Putamen (tissue), 1 donor: ENCODE measurements at regions not wholly inside any gene's neighbourhood (a gene's known extent, or its start where the extent isn't known, plus 50 kb on each side); places are given as distances from the start of the nearest gene placed in this dataset.

ENCODE experiments used
- DNase-seq: peaks from one replicate; pipeline ENCODE4 v3.0.0-alpha.2; 2016; ENCODE audit warnings: low spot score

DNA sequence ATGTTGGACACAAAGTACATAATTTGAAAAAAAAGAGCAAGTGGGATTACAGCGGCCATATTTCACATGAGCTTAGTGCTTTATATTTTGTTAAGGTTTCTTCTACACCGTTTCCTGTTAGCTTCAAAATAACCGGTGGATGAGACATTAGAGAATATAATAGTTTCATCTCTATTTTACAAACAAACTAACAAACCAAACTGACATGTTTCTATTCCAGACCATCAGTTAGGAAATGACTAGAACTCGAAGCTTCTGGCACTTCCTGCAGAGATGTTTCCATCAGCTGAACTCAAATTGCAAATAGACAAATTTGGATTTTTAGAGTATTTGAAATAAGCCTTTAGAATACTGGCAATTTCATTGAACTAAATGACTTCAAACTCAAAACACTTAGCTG is 86.5 kb downstream of the MTRR start:
- no peak for DNase-seq

DNA sequence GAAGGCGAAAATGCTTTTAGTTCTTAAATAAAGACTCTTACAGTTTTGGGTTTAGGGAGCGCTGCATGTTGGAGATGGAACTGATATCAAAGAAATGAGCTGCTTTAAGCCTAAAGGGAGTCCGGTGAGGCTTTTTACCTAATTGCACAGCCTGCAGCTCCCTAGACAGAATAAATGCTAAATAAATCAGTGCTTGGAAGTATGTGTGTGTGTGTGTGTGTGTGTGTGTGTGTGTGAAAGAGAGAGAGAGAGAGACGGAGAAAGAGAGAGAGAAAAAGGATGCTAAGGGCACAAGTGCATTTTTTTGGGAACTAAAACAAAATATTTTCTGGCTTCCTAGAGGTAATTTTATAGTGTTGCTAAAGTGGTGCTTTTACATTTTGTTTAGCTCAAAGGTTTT is 88.4 kb downstream of the MTRR start:
- no peak for DNase-seq

DNA sequence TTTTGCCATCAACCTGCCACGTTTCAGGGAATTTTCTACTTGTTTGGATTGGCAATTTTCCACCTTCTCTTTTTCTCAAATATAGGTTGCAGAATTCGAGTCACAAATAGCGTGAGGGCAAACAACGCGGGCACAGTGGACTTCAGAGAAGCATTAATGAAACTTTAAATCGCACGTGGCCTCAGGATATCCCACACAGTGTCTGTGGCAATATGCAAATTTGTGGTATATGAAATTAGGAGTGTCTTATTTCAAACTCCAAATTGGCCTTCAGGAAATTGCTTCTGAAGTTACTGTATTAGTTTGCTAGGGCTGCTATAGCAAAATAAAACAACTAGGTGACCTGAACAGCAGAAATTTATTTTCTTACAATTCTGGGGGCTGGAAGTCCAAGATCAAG is 91.2 kb downstream of the MTRR start:
- no peak for DNase-seq

DNA sequence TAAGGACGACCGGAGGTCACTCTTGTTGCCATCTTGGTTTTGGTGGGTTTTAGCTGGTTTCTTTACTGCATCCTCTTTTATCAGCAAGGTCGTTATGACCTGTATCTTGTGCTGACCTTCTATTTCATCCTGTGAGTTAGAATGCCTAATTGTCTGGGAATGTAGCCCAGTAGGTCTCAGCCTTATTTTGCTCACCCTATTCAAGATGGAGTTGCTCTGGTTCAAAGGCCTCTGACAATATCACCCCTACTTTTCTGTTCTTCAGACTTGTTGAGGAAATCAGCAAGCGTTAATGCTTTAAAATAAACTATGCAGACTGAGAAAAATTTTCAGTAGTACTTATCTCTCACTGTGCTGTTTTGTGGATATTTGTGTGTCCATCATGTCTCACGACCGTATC is 92.6 kb downstream of the MTRR start:
- no peak for DNase-seq

DNA sequence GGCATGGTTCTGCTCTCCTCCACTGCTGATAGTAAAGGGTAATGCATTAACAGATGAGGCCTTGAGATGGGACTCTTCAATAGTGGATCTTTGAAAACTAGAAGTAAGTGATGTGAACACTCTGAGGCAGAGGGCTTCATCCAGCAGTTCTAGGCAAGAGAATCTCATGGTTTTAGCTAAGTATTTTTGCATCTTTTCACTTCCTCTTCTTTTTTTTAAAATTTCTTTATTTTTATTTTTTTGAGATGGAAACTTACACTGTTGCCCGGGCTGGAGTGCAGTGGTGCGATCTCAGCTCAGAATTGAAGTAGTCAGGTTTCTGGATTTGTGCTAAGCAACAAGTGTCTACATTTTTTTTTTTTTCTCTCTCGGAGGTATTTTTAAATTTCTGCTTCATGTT is 101.9 kb downstream of the MTRR start:
- no peak for DNase-seq

DNA sequence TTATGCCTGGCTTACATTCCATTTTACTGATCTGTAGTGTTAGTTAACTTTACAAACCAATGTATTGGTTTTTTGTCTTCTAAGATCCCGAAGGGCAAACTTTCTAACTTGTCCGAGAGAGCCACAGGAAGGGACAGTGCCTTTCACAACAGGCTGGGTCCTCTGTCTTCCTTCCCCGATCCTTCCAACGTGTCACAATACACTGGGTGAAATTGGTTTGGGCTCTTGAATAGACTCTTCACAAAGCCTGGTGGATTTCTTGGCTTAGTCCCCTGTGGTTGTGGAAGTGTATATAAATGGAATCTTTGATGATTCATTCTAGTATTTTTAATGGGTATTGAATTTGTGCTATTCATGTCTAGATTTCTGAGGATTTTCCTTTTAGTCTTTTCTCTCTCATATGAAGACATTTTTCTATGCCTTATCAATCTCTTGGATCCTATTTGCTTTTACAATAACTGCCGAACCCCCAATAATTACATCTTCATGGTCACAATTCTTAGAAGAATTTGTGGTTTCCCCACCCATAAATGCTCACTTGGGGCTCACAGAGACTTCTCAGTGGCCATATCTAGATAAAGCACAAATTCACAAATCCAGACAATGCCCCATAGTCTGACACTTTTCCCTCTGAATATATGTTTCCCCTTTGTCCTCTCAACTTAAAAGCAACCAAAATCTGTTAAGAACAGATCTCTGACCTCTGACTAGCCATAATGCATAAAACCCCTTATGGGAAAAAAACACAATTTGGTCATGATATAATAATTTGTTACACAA is 107.7 kb downstream of the MTRR start:
- no peak for DNase-seq

DNA sequence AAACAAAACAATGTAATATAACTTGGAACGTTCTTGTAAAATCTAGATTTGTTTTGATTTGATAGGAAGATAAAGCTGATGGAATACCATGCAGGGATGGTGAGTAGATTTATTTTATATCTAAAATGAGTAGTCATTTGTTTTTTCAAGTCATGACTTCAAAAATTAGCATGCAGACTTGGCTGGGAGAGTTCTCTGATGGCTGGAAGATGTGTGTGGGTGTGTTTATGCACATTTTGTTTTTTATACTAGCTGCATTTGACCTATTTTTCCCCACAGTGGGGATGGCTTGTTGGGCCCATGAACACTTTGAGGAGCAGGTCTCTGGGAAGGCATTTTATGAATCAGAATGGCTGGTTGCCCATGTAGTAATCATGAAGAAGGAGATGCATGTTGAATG is 109.2 kb downstream of the MTRR start:
- DNase-seq = no peak

DNA sequence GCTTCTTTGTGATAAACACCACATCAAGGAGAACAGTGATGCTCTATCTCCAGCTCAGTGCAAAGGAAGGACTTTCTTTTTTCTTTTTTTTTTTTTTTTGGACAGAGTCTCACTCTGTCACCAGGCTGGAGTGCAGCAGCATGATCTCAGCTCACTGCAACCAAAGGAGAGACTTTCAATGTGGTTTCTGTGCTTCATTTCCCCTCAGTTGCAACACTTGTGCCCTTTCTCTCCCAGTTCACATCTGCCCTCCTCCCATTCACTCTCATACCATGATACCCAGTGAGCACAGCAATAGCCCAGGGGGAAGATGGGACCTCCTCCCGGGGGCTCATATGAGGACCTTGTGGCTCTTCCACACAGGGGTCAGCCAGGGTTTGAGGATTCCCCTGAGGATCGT is 110.0 kb downstream of the MTRR start:
- no peak for DNase-seq

DNA sequence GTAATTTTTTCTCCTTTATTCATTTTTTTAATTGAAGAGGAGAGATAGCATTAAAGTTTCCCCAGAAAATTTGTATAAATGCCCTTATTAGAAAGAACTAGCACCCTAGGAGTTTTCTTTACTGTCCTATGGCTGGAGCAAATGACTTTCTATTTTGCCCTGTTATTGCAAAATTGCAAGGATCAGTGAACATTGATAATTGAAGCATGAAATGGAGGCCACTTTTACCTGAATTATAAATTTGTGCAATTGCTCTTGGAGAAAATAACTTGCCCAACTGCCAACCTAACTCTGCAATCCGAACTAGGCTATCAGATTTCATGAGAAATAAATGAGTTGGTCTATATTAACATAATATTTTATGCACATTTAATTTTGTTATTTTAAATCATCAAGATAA is 111.9 kb downstream of the MTRR start:
- DNase-seq = no peak

DNA sequence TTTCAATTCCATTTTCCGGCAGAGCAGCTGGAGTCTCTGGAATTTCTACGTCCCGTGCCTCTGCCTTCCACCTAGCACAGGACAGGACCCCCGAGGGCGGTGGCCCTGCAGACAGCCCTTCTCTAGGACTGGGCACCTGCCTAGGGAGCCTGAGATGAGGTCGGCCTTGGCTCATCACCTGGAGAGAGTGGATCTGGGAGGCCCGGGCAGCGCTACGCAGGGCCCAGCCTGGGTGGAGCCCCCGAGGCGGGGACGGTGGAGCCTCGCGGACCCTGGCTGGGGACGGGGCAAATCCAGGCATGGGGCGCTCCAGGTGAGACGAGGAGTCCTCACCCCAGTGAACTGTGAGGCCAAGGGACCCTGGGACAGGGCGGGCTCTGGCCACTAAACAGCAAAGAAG is 114.5 kb downstream of the MTRR start:
- no peak for DNase-seq

DNA sequence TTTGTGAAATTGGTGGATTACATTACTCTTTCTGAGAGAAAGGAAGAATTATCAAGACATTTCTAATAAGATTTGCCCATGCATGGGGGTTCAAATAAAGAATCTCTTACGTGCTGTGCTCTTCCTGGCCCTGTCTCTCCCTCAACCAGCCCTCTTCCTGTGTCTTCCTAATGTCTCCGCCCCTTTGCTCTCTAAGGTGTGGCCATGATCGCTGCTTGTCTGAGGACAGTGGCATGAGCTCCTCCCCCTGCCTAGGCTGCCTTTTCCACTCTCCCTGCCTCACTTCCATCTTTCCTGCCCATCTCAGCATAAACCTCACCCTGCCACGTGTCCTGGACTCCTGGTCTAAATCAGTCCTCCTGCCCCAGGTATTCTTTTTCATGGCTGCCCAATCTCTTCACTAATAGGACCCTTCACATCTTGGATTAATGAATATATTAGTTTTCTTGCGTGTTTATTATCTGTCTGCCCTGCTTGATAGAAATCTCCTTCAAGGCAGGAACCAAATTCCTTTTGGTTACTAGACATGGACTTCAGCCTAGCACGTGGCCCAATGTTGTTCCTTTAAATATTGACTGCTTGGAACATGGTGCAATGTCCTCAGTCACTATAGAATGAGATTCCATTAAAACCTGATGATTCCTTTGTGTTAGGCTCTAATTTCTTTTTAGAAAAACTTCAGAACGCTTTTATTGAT is 122.3 kb downstream of the MTRR start:
- DNase-seq = no peak

DNA sequence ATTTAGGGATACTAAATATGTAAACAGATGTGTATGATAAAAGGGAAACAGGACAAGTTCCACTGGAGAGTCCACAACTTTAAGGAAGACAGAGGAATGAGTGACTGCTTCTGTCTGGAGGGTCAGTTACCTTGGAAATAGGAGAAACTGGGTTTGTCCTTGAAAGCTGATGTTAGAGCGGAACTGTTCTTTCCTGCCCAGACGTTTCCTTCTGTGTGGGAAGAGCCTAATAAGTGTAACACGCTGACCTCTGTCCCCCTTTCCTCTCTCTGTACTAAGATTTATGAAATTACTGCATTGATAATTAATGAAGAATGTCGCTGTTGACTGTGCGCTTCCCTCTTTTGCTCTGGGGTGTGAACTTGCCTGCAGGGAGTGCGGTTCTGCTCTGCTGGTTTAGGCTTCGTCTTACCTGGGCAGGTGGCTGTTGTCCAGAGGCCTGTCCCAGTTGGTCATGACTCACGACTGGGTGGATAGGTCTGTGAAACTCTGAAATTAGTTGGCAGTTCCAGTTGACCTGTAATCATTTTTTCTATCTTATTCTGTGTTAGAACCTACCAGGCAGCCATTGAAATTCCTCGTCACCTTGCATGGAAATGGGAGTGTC is 126.8 kb downstream of the MTRR start:
- no peak for DNase-seq

DNA sequence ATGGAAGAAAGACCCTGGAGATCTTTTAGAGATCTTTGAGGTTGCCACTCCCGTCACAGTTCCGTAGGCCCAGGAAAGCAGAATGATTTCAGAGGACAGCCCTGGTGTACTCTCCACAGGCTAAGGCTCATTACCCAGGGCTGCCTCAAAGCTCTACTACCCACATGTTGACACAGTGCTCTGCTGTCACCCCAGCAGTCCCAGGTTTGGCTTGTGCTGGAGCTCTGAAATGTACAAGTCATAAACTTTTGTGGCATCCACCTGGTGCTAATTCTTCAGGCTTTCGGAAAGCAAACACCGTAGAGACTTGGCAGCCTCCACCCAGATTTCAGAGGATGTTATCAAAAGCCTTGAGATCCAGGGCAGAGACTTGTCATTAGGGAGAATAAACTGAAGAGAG is 136.5 kb downstream of the MTRR start:
- no peak for DNase-seq

DNA sequence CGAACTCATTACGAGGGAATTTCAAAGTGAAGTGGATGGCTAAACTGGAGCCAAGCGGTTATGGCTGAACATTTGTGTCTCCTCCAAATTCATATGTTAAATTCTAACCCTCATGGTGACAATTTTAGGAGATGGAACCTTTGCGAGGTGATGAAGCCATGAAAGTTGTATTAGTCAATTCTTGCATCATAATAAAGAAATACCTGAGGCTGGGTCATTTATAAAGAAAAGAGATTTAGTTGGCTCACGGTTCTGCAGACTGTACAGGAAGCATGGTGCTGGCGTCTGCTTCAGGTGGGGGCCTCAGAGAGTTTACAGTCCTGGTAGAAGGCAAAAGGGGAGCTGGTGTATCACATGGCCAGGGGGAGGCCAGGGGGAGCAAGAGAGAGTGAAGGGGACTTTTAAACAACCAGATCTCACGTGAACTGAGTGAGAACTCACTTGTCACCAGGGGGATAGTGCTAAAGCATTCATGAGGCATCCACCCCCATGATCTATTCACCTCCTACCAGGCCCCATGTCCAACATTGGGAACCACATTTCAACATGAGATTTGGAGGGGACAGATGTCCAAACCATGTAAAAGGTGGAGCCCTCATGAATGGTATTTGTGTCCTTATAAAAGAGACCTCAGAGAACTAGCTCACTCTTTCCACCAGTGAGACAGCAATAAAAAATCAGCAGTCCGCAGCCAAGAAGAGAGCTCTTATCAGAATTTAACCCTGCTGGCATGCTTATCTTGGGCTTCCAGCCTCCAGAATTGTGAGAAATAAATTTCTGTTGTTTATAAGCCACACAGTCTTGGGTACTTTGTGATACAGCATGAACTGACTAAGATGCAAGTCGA is 143.4 kb downstream of the MTRR start:
- DNase-seq = no peak

DNA sequence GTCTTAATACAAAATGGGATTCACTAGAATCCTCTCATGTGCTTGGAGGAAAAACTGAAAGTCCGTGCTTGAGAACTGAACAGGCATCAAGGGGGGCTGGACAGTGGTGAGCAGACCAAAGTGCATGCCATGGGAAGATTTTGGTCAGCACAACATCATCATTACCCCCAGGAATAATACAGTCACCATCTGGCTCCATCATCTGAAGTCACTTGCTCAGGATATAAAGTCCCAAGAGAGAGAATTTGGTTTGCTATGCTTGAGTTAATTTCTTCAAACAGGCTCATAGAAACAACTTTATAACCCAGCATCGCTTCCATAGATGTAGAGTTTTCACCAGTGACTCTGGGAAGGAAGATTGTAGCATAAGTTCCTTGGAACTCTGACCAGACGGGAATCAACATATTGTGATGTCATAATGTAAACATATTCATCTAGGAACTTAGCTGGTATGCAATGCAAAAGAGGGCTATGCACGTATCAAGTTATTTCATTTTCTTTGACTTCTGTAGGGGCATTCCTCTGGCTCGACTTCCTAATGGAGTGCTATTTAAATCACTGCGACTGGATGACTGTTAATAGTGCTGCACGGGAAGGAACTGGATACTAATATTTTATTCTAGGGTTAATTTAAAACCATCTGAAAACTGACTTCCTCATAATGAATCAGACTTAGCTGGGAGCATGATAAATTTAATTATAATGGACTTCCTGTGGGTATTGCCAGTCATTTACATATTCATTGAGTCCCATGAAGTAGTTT is 145.2 kb downstream of the MTRR start:
- DNase-seq = no peak

DNA sequence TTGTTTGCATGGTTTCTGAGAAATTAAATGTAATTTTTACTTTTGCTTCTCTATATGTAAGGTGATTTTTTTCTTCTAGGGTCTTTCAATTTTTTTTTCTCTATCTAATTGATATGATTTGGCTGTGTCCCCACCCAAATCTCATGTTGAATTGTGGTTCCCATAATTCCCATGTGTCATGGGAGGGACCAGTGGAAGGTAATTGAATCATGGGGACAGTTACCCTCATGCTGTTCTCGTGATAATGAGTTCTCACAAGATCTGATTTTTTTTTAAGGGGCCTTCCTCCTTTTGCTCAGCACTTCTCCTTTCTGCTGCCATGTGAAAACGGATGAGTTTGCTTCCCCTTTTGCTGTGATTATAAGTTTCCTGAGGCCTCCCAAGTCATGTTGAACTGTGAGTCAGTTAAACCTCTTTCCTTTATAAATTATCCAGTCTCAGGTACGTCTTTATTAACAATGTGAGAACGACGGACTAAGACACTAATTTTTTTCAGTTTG is 150.8 kb downstream of the MTRR start:
- no peak for DNase-seq

DNA sequence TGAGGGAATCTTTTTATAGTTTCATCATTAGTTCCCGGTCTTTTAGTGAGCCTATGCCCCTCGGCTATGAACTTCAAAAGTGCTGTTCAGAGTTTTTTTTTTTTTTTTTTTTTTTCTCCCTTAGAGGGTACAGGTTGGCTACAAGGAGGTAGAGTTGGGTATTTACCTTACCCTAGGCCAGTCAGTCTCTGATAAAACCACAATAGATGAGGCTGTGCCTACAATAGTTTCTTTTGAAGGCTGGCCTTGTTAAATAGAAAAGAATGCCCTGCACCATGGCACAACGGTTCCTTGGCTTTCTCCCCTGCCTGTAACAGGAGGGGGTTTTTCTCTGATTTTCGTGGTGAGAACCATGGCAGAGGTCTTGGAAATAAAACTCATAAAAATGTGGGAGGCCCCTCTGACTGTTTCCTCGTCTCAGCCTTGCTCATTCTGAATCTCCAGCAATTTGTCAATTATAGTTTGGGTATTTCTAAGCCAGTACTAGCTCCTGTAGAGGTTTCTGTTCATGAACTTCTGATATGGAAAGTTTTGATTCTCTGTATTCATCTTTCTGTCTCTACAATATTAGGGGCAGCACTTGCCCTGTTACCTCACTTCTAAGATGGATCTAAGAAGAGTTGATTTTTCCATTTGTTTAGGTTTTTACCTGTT is 152.0 kb downstream of the MTRR start:
- DNase-seq = no peak

DNA sequence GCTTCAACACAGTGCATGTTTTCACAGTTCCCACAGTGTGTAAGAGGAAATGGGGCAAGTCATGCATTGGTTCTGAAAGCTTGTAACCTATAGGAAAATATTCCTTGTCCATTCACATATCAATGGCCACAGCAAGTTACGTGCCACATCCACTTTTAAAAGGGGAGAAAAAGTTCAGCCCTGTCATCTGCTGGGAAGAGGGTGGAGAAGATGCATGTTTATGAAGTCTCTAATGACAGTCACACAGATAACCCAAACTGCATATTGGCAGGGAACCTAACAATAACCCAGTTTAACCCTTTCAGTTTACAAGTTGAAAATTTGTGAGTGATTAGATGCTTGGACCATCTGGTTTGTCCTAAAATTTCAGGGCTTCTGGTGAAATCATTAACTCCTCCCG is 159.3 kb downstream of the MTRR start:
- no peak for DNase-seq

DNA sequence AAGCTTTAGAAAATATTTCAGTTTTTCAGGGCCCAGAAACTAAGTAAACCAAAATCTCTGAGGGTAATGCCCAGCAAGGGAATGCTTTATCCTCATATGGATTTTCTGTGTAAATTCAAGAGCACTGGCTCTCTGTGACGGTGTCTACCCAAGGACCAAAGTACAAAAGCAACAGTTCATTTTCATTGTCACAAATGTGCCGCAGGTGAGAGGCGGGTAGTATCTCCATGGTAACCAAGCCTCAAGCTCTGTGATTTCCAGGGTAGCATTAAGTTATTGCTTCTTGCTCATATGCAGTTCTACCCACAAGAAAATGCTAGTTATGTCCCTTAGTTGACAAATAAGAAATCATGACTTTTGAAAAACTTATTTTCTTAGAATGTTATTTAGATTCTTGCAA is 164.3 kb downstream of the MTRR start:
- no peak for DNase-seq

DNA sequence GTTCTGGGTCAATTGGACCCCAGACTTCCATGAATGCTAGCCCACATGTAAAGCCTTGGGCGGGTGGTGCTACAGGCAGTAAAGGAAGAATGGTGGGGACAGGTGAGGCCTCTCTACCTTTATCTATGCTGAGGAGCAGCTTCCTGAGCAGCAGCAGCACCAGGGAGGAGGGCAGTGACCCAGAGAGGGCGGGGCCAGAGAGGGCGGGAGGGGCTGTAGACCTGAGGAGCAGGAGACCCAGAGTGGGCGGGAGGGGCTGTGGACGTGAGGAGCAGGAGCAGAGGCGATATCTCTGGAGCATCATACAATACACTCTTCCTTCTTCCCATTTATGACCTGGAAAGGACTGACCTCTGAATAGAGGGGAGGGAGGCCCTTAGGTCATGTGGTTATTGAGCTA is 165.9 kb downstream of the MTRR start:
- DNase-seq = no peak

DNA sequence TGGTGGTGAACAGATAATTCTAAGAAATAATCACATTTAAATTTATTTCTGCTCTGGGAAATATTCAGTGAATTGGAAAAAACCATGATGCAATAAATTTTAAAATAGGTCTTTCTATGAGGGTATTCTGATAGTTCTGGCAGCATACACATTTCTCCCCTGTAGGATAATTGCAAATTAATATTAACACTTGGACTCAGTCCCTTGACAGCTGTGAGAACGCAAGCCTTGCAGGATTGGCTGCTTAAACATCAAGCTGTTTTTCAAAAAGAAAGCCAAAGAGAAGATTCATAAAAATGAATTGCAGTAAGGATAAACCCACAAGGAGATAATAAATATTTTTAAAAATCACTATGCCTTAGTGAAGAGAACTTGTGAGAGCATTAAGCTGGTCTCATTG is 180.0 kb downstream of the MTRR start:
- DNase-seq = no peak
